ENCODE measurements at regions not wholly inside any gene's neighbourhood (a gene's known extent, or its start where the extent isn't known, plus 50 kb on each side); places are given as distances from the start of the nearest gene placed in this dataset.
"Not testable (repeated sequence)": the region's sequence is repeated elsewhere in the genome, so short reads cannot be mapped to it uniquely, and the experiment has no call there.

DNA sequence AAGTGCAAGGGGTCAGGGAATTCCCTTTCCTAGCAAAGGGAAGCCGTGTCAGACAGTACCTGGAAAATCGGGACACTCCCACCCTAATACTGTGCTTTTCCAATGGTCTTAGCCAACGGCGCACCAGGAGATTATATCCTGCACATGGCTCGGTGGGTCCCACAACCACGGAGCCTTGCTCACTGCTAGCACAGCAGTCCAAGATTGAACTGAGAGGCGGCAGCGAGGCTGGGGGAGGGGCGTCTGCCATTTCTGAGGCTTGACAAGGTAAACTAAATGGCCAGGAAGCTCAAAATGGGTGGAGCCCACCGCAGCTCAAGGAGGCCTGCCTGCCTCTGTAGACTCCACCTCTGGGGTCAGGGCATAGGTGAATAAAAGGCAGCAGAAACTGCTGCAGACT, 76.5 kb upstream of the LINC00632 start:
- not testable (repeated sequence) for ATAC-seq

DNA sequence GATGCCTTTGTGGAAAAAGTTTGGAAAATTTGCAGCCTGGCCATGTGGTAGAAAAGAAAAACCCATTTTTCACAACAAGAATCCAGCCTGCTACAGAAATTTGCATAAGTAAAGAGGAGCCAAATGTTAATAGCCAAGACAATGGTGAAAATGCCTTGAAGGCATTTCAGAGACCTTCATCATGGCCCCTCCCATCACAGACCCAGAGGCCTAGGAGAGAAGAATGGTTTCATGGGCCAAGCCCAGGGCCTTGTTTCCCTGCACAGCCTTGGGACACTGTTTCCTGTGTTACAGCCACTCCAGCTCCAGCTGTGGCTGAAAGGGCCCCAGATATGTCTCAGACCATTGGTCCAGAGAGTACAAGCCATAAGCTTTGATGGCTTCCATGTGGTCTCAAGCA, 101.4 kb upstream of the LINC00632 start:
- no peak for ATAC-seq
- TF ChIP-seq TCF4 (CRISPR knock-in tag; IDR thresholded peaks at IDR 0.05; ENCODE audit: borderline replicate concordance), result no peak
- TF ChIP-seq, protein P1, sequence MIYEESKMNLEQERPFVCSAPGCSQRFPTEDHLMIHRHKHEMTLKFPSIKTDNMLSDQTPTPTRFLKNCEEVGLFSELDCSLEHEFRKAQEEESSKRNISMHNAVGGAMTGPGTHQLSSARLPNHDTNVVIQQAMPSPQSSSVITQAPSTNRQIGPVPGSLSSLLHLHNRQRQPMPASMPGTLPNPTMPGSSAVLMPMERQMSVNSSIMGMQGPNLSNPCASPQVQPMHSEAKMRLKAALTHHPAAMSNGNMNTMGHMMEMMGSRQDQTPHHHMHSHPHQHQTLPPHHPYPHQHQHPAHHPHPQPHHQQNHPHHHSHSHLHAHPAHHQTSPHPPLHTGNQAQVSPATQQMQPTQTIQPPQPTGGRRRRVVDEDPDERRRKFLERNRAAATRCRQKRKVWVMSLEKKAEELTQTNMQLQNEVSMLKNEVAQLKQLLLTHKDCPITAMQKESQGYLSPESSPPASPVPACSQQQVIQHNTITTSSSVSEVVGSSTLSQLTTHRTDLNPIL (CRISPR knock-in tag; IDR thresholded peaks at IDR 0.05; ENCODE audit: low read depth), result no peak

DNA sequence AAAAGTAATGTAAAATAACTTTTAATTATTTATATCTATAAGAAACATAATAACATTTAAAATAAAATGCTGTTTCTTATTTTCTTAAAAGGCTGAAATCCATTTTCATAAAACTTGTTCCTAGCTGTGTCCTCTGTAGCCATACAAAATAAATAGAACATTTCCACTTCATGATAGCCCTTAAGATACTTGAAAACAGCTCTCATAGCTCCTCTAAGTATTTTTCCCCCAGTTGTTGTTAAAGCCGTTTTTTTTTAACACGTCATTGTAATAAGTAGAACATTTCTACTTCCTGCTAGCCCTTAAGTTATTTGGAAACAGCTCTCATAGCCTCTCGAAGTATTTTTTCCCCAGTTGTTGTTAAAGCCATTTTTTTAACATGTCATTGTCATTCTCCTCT, 97.3 kb upstream of the SOX3 start:
- TF ChIP-seq ARNTL (CRISPR knock-in tag; IDR thresholded peaks at IDR 0.05; ENCODE audit: borderline replicate concordance, low read depth) (no peak), ZFP30 (CRISPR knock-in tag; IDR thresholded peaks at IDR 0.05) (no peak), SNAI2 (CRISPR knock-in tag; IDR thresholded peaks at IDR 0.05) (no peak), TOX (CRISPR knock-in tag; IDR thresholded peaks at IDR 0.05; ENCODE audit: borderline replicate concordance) (no peak), PPARA (CRISPR knock-in tag; IDR thresholded peaks at IDR 0.05; ENCODE audit: borderline replicate concordance) (no peak), OSR1 (CRISPR knock-in tag; IDR thresholded peaks at IDR 0.05) (no peak), BACH2 (CRISPR knock-in tag; IDR thresholded peaks at IDR 0.05; ENCODE audit: borderline replicate concordance) (no peak), ESRRG (CRISPR knock-in tag; IDR thresholded peaks at IDR 0.05) (no peak), CSDC2 (CRISPR knock-in tag; IDR thresholded peaks at IDR 0.05) (no peak)
- TF ChIP-seq, protein P2, sequence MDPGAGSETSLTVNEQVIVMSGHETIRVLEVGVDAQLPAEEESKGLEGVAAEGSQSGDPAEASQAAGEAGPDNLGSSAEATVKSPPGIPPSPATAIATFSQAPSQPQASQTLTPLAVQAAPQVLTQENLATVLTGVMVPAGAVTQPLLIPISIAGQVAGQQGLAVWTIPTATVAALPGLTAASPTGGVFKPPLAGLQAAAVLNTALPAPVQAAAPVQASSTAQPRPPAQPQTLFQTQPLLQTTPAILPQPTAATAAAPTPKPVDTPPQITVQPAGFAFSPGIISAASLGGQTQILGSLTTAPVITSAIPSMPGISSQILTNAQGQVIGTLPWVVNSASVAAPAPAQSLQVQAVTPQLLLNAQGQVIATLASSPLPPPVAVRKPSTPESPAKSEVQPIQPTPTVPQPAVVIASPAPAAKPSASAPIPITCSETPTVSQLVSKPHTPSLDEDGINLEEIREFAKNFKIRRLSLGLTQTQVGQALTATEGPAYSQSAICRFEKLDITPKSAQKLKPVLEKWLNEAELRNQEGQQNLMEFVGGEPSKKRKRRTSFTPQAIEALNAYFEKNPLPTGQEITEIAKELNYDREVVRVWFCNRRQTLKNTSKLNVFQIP (CRISPR knock-in tag; IDR thresholded peaks at IDR 0.05; ENCODE audit: borderline replicate concordance, low read depth), result no peak
- TF ChIP-seq, protein P3, sequence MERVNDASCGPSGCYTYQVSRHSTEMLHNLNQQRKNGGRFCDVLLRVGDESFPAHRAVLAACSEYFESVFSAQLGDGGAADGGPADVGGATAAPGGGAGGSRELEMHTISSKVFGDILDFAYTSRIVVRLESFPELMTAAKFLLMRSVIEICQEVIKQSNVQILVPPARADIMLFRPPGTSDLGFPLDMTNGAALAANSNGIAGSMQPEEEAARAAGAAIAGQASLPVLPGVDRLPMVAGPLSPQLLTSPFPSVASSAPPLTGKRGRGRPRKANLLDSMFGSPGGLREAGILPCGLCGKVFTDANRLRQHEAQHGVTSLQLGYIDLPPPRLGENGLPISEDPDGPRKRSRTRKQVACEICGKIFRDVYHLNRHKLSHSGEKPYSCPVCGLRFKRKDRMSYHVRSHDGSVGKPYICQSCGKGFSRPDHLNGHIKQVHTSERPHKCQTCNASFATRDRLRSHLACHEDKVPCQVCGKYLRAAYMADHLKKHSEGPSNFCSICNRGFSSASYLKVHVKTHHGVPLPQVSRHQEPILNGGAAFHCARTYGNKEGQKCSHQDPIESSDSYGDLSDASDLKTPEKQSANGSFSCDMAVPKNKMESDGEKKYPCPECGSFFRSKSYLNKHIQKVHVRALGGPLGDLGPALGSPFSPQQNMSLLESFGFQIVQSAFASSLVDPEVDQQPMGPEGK (CRISPR knock-in tag; IDR thresholded peaks at IDR 0.05; ENCODE audit: borderline replicate concordance), result no peak
- no peak for ATAC-seq

DNA sequence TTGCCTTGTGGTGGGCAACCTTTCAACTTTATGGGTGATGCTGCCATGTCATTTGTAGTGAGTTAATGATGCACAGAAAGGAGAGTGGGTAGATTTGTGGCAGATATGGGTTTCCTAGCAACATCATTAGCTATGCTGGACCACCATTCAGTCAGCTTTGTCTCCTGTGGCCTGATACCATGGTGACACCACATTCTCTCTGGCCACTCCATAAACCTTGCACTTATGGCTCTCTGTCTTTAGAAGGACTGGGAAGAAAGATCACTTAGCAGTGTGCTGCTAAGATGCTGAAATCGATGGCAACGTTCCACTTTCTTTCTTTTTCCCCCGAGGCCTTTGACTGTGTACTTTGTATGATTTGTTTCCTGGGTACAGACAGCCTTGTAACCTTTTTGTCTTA, 95.0 kb upstream of the SOX3 start:
- no peak for TF ChIP-seq ZNF70 (CRISPR knock-in tag; IDR thresholded peaks at IDR 0.05)
- TF ChIP-seq TOX (CRISPR knock-in tag; IDR thresholded peaks at IDR 0.05; ENCODE audit: borderline replicate concordance), result no peak
- TF ChIP-seq CSDC2 (CRISPR knock-in tag; IDR thresholded peaks at IDR 0.05), result no peak
- TF ChIP-seq ARNTL (CRISPR knock-in tag; IDR thresholded peaks at IDR 0.05; ENCODE audit: borderline replicate concordance, low read depth), result no peak
- TF ChIP-seq CSRNP3 (CRISPR knock-in tag; IDR thresholded peaks at IDR 0.05), result no peak
- TF ChIP-seq TSHZ2 (CRISPR knock-in tag; IDR thresholded peaks at IDR 0.05), result no peak
- TF ChIP-seq ZFP3 (CRISPR knock-in tag; IDR thresholded peaks at IDR 0.05), result no peak
- no peak for TF ChIP-seq ISL1 (CRISPR knock-in tag; IDR thresholded peaks at IDR 0.05)
- TF ChIP-seq ZNF565 (CRISPR knock-in tag; conservative IDR thresholded peaks at IDR 0.05; ENCODE audit: low read depth), result no peak
- no peak for TF ChIP-seq ZC3H10 (CRISPR knock-in tag; IDR thresholded peaks at IDR 0.05)
- no peak for TF ChIP-seq ZNF8 (CRISPR knock-in tag; IDR thresholded peaks at IDR 0.05)
- TF ChIP-seq, protein P2 (CRISPR knock-in tag; IDR thresholded peaks at IDR 0.05; ENCODE audit: borderline replicate concordance, low read depth), result no peak
- no peak for TF ChIP-seq BACH2 (CRISPR knock-in tag; IDR thresholded peaks at IDR 0.05; ENCODE audit: borderline replicate concordance)
- no peak for ATAC-seq
